GM18873 (cell line): ENCODE measurements at regions not wholly inside any gene's neighbourhood (a gene's known extent, or its start where the extent isn't known, plus 50 kb on each side); places are given as distances from the start of the nearest gene placed in this dataset.
"Not testable (repeated sequence)": the region's sequence is repeated elsewhere in the genome, so short reads cannot be mapped to it uniquely, and the experiment has no call there.

Experiments
- ATAC-seq: cut with Tn5 transposase; IDR thresholded peaks from one replicate; pipeline ENCODE4 v1.9.1; 2021; ENCODE audit warnings: mild to moderate bottlenecking, moderate library complexity, moderate number of reproducible peaks; ENCODE audit not compliant: unreplicated experiment, low FRiP score

DNA sequence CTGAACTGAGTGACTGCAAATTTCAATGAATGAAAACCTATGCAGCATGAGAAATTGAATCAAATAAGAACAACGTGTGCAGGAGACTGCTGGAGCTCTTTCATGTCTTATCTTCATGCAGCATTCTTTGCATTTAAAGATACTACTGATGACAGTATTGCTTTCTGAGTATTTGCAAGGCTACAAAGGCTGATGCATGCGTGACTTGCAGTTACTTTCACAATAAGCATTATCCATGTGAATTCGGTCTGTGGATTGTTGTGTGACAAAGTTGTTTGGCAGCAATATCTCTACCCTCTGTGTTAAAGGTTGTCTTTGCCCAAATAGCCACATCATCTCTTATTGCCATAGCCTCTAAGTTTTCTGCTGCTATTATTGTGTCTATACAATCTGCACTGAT, 102.1 kb upstream of the FBXL17 start:
- ATAC-seq, result no peak

DNA sequence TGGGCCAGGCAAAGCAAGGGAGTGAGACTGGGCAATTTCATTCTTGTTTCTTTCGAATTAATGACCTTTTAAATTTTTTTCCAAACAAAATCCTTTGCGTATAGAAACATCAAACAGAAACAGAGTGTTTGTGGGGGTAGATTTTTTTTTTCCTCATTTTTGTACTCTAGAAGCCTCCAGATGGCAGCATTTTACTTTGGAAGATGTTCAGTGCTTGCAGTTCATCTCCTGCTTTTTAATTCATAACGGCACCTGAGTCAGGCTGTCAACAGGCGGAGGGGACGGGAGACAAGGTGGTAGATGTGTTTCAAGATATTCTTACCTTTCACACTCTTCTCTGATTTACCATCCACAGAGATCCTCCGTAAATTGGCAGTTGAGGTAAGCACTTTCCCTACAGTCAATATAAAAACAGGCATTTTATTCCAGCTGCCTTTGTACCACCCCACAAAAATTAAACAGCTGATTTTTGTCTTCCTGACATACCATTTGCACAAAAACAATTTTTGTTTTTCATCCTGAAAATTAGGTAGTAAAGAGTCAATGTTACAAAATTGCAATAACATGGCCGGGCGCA, 99.5 kb upstream of the FBXL17 start:
- ATAC-seq, result no peak

DNA sequence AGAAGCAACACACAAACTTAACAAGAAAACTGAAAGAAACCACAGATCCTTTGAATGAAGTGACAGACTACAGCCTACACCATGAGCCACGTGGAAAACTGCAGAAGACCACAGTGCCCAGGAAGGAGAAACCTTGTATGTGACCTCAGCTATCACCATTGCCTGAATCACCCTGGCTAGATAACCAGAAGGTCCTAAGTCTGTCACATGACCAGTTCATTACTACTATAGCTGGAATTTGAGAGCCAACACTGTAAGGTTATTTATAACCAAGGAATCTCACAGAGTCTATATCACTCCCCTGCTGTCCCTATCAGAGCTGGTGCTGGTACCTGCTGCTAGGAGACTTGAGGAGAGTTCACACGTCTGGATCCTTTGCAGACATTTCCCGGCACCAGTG, 90.3 kb upstream of the FBXL17 start:
- no peak for ATAC-seq

DNA sequence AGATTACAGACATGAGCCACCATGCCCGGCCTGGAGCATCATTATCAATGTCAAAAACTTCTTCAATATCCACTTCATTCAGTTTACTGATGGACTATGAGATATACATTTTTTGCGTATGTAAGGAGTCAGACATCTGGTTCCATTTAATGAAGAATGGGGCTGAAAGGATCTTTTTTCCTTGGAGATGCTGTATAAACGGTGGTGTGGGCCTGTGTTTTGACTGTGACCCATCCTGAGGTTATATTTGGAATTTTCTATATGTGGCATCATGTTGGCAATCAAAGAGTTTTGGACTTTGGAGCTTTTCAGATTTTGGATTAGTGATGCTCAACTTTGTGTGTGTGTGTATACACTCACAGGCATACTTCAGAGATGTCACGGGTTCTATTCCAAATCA, 85.7 kb upstream of the FBXL17 start:
- ATAC-seq, result no peak

DNA sequence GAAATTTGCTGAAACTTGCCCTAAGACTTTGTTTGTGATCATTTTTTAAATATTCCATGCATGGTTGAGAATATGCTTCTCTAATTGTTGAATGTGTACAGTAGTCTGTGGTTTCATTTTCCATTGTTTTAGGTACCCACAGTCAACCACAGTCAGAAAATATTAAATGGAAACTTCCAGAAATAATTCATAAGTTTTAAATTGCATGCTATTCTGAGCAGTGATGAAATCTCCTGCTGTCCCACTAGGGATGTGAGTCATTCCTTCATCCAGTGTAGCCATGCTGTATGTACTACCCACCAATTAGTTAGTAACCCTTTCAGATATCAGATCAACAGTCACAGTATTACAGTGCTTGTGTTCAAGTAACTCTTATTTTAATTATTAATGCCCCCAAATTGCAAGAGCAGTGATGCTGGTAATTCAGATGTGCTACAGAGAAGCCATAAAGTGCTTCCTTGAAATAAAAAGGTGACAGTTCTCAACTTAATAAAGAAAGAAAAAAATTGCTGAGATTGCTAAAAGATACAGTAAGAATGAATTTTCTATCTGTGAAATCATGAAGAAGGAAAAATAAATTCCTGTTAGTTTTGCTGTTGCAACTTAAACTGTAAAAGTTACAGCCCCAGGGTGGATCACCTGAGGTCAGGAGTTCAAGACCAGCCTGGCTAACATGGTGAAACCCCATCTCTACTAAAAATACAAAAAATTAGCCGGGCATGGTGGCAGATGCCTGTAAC, 79.9 kb upstream of the FBXL17 start:
- no peak for ATAC-seq

DNA sequence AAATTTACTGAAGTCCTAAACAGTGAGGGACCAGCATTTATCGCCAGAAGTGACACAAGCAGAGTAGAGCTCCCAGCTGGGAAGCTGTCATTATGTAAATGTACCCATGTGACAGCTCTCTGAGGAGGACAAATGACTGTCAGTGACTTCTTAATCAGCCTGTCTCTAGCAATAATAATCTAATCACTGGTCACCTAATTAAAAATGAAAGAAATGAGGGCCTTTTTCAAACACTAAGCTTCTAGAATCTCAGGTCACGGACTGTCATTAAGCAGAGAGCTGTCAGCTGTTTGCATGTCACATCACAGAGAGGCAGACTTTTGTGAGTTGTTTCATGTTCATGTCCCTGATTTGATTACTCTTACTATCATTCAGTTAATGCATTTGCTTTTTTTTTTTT, 77.9 kb upstream of the FBXL17 start:
- ATAC-seq, result no peak

DNA sequence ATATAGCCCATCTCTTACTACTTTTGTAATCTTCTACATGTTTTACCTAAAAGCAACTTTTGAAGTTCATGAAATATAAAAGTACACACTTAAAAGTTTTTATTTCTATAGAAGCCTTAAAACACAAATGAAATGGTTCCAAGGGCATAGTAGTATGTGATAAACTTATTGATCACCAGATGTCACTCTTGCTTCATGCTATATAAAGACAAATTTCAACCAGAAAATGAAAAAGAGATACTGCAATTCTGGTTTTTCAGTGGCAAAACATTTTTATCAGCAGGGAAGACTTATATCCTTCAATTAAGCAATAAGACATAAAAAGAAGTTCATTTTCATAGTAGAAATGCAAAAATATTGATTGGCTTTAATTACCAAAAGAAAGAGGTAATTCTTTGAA, 69.4 kb upstream of the FBXL17 start:
- ATAC-seq, result no peak

DNA sequence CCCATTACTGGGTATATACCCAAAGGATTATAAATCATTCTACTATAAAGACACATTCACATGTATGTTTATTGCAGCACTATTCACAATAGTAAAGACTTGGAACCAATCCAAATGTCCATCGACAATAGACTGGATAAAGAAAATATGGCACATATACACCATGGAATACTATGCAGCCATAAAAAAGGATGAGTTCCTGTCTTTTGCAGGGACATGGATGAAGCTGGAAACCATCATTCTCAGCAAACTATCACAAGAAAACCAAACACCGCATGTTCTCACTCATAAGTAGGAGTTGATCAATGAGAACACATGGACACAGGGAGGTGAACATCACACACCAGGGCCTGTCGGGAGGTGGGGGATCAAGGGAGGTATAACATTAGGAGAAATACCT, 62.2 kb upstream of the FBXL17 start:
- not testable (repeated sequence) for ATAC-seq

DNA sequence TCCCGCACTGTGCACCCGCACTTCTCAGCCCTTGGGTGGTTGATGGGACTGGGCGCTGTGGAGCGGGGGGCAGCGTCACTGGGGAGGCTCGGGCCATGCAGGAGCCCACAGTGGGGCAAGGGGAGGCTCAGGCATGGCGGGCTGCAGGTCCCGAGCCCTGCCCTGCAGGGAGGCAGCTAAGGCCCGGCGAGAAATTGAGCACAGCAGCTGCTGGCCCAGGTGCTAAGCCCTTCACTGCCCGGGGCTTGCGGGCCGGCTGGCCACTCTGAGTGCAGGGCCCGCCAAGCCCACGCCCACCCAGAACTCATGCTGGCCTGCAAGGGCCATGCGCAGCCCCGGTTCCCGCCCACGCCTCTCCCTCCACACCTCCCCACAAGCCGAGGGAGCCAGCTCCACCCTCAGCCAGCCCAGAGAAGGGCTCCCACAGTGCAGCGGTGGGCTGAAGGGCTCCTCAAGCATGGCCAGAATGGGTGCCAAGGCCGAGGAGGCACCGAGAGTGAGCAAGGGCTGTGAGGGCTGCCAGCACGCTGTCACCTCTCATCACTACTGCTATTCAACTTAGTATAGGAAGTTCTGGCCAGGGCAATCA, 60.3 kb upstream of the FBXL17 start:
- ATAC-seq, result not testable (repeated sequence)

DNA sequence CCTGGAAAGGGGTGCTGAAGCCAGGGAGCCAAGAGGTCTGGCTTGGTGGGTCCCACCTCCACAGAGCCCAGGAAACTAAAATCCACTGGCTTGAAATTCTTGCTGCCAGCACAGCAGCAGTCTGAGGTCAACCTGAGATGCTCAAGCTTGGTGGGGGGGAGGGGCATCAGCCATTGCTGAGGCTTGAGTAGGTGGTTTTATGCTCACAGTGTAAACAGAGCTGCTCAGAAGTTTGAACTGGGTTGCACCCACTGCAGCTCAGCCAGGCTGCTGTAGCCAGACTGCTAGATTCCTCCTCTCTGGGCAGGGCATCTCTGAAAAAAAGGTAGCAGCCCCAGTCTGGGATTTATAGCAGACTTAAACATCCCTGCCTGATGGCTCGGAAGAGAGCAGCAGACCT, 55.5 kb upstream of the FBXL17 start:
- ATAC-seq, result no peak

DNA sequence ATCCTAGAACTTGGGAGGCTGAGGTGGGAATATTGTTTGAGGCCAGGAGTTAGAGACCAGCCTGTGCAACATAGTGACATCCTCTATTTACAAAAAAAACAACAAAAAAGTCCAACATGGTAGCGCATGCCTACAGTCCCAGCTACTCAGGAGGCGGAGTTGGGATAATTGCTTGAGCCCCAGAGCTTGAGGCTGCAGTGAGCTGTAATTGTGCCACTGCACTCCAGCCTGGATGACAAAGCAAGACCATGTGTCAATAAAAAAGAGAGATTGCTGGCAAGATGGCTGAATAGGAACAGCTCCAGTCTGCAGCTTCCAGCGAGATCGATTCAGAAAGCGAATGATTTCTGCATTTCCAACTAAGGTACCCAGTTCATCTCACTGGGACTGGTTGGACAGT, 54.8 kb upstream of the FBXL17 start:
- ATAC-seq, result no peak

DNA sequence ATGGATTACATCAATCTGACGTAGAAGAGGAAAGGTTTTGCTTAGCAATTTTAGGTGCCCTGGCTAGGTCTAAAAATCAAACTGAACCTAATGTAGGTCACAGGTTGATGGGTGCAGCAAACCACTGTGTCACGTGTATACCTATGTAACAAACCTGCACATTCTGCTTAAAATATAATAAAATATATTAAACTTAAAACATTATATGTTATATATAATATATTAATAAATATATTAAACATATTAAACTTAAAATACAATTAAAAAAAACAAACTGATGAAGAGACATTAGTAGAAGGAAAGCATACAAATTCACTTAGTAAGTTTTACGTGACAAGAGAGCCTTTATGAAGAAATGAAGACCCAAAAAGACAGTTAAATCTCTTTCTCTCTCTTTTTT, 51.7 kb upstream of the FBXL17 start:
- ATAC-seq, result no peak

DNA sequence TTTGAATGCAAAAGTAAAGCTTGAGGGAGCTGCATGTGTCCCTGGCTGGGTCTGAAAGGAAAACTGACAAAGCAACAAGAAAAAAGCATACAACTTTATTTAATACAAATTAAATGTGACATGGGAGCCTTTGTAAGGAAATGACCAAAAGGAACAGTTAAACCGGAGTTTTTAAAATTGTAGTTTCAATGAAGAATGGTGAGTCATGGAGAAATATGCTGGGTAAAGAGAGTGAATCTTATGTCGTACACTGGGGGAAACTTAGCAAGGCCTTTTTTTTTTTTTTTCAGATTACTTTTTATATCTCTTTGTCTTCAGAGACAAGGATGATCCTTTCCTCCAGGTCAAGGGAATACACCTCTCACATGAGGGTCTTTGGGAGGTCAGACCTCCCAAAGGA, 50.1 kb upstream of the FBXL17 start:
- ATAC-seq, result no peak
